GM18907 (cell line): ENCODE measurements at regions not wholly inside any gene's neighbourhood (a gene's known extent, or its start where the extent isn't known, plus 50 kb on each side); places are given as distances from the start of the nearest gene placed in this dataset.
"Not testable (repeated sequence)": the region's sequence is repeated elsewhere in the genome, so short reads cannot be mapped to it uniquely, and the experiment has no call there.

Experiments
- ATAC-seq: cut with Tn5 transposase; IDR thresholded peaks from one replicate; pipeline ENCODE4 v1.9.1; 2021; ENCODE audit warnings: mild to moderate bottlenecking, moderate library complexity; ENCODE audit not compliant: unreplicated experiment

DNA sequence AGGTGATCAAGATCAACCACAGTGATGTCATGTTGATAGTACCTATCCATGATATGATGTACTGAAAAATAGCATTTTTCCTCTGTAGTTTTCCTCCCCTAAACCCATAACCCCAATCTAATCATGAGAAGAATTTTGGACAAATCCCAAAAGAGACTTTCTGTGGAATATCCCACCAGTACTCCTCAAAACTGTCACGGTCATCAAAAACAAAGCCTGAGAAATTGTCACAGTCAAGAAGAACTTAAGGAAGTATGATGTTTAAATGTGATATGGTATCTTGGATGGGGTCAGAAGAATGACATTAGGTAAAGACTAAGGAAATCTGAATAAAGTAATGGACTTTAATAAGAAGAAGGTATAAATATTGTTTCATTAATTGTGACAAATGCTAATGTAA lies 248.8 kb downstream of the RMST start:
- no peak for ATAC-seq

DNA sequence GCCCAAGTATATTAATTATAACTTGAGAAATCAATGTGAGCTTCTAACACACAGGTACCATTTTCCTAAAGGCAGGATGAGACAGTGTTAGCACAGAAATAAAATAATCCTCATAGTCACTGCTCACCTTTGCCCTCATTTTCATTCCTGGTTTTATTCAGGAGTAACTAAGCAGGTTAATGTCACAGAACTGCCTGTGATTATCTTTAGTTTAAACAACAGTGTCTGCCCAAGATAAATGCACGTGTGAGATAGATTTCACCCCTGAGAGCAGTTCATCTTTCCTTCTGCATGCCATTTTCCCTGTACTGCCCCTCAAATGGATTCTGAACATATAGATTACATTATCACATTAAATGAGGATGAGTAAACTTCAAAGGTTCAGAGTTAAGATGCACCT lies 250.7 kb downstream of the RMST start:
- no peak for ATAC-seq

DNA sequence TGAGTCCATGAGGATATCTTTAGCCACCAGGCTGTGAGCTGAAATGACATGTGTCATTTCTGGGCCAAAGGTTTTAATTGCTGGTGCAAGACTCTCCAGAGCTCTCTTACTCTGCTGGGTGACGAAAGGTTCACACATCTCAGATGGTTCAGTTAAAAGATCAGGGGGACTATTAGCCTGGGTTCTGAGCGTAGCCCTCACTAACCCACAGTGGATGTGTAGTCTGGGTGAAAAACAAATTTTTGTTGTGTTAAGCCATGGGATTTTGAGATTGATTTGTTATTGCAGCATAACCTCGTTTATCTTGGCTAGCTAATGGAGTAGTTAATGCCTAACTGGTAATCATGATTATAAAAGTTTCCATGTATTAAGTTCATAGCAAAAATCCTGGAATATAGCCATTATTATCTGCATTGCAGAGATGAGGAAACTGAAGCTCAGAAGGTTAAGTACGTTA lies 251.5 kb downstream of the RMST start:
- ATAC-seq: no peak

DNA sequence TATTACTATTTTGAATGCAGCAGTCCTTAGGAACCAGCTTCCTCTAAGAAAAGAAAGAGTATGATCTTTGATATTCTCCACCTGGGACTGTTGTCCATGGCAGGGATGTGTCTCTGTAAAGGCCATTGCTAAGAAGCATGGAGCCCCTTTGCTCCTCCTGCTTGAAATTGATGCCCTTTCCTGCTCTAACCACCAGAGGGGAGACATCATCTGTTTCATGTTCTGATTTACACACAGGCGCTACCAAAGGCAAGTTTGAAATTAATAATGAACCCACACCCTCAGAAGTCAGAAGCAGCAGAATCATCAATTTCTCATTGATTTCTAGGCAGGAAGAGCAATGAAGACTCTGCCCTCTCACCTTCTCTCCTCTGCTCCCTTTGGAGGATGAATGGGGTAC lies 253.8 kb downstream of the RMST start:
- no peak for ATAC-seq

- not testable (repeated sequence) for ATAC-seq
Measured at GRCh38 chr12:97723801-97724200, 261.2 kb downstream of the RMST start.

DNA sequence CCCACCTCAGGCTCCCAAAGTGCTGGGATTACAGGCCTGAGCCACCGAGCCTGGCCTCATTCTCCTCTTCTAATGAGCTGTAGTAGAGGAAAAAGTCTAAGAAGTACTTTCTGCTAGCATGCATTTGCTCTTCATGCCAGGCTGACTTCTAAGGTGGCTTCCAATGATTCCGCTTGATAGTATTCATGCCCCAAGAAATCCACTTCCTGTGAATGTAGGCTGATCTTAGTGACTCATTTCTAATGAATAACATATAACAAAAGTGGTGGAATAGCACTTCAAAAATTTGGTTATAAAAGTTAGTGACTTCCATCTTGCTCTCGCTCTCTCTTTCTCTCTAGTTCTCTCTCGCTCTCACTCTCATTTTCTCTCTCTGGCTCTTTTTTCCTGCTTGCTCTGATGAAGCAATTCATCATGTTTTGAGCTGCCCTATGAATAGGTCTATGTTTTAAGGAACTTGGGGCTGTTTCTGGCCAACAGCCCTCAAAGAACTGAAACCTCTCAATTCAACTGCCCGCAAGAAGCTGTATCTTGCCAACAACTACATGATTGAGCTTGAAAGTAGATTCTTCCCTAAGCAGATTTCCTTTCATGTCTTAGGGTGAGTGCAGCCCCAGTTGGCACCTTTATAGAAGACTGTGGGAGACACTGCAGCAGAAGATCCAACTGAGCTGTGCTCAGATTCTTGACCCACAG lies 282.9 kb downstream of the RMST start:
- ATAC-seq: no peak

DNA sequence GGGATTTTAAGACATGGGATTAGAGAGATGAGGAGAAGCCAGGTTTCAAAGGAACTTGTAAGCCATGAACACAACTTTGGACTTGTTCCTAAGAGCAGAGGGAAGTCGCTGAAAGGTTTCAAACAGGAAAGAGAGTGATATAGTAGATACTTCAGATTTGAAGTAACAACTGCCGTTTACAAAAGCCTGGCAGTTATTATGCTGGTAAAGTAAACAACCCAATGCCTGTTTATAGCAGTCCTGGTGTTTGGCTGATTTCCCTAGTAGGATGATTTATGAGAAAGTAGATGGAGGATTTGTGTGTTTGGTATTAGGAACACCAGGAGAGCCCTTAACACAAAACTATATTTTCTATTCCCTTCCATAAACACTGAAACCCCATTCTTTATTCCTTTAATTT lies 285.7 kb downstream of the RMST start:
- ATAC-seq: no peak

- no peak for ATAC-seq
Measured at GRCh38 chr12:97751704-97752103, 289.1 kb downstream of the RMST start.

DNA sequence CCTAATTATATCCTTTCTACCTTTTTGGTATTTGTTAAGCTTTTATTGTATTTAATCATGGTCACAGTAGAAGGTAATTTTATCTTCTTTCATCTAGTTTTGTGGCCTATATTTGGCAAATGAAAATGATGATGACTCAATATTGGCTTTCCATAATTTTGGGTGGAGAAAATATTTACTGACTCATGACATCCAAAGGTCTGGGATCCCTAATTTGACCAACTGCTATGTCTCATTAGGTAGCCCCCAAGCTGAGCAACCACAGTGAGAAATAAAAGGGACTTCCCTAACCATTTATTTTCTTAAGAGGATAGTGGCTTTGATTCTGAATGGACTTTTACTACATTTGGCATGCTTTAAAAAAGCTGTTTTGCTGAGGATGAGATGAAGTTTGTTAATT lies 289.5 kb downstream of the RMST start:
- ATAC-seq: no peak

- ATAC-seq: no peak
Measured at GRCh38 chr12:97753332-97753731, 290.7 kb downstream of the RMST start.

- no peak for ATAC-seq
Measured at GRCh38 chr12:97754306-97754705, 291.7 kb downstream of the RMST start.

DNA sequence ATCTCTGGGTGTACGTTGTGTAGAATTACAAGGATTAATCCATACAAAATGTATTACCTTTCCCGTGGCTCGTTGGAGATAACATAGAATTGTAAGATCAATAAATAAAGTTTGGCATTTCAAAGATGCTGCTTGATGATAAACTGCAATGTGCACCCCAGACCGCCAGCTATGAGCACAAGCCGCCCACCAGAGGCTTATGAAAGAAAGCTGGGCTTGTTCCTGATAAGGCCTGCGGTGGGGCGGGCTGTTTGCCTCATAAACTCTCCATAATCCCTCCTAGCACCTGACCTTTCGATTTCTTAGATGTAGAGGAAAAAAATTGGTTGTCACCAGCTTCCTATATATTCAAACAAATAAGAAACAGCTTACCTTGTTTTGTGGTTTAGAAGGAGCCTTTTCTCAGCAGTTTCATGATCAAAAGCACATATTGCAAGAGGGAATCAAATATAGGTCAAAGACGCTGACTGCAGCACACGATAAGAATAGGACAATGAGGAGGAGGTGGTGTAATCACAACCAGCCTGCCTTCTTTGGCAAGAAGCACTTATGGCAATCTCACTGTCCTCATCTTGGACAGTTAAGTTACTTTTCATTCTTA lies 293.6 kb downstream of the RMST start:
- ATAC-seq: no peak

GRCh38 chr12:97756741-97757140 lies 294.1 kb downstream of the RMST start:
- no peak for ATAC-seq

GRCh38 chr12:97757481-97758193 lies 295.0 kb downstream of the RMST start:
- no peak for ATAC-seq

DNA sequence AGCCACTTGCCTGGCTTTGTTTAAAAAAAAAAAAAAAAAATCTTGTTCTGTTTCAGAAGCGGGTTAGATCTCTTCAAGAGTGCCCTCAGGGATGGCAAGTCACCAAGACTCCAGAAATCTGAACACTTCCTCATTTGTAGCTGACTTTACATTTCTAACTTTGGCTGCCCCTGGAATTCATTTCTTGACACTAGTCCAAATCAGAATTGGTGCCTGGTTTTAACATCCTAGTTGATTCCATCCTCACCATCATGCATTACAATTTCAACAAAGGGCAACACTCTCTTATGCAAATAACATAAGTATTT lies 295.5 kb downstream of the RMST start:
- no peak for ATAC-seq

DNA sequence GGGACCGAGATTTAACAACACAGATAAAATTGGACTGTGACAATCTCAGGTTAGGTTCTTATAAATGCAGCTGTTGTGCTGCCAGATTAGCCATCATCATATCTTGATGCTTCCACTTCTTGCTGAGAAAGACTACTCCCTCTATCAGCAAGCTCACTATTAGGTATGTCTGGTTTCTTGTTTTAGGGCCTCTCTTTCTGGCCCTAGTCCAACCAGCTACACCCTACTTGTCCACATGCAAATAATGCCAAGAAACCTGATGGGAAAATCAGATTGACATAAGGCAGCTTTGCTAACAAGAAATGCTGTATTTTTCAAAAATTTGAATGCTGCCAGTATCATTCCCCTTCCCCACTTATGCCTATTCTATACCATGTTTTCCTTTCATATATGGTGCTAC lies 296.0 kb downstream of the RMST start:
- no peak for ATAC-seq

DNA sequence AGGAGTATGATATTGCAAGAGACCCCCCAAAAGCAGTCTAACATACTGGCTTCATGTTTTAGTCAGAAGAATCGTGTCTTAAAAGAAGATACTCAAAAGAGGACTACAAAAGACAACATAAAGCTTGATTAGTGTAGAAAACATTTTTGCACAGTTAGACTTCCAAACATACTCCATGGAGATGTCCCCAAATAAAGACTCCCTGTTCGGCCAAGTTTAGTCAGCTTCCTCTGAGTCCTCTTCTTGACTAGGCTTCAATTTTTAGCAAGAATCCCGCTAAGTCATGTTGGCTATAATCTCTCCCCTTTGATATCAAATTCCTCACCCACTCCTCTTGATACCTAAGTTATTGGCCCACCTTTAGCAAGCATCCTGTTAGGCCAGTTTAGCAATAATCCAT lies 298.0 kb downstream of the RMST start:
- no peak for ATAC-seq

- no peak for ATAC-seq
Measured at GRCh38 chr12:97763113-97763512, 300.5 kb downstream of the RMST start.

- no peak for ATAC-seq
Measured at GRCh38 chr12:97764700-97765099, 302.1 kb downstream of the RMST start.

DNA sequence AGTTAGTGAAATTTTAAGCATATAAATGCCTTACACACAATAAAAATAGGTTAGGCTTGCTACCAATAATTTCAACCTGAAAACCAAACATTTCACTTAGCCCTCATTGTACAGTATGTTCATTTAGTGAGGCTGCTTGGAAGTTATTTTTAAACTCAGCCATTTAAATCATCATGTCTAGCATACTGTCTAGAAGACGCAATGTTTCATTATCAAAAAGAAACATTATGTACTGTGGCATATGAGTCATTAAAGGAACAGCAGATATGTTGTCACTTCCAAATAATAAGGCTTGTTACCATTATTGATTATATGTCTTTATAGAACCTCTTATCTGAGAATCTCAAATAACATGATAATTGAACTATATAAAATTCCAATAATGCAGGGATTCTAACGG lies 304.7 kb downstream of the RMST start:
- ATAC-seq: no peak

DNA sequence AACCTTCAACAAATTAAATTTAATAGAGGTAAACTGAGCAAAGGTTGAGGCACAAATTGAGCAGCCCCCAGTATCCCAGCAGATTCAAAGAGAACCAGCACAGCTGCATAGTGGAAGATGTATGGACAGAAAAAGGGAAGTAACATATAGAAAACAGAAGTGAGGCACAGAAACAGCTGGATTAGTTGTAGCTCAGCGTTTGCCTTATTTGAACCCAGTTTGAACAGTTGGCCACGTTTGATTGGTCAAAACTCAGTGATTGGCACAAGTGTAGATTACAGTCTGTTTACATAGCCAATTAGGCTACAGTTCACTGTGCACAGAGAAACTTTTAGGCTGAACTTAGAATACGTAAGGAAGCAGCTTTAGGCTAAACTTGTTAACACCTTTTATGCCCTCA lies 315.5 kb downstream of the RMST start:
- ATAC-seq: no peak

DNA sequence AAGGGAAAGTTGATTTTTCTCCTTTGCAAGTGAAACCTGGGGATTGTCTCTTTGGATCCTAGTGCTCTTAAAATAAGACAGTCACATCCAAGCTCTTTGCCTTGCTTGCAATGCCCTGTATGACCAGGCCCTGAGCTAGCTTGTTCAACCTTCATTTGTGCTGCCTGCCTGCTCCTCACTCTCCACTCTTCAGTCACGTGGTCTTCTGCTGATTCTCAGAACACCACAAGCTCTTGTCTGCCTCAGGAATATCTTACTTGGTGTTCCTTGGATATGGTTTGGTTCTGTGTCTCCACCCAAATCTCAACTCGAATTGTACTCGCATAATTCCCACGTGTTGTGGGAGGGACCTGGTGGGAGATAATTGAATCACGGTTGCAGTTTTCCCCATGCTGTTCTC lies 318.7 kb downstream of the RMST start:
- no peak for ATAC-seq
